ENCODE measurements at regions not wholly inside any gene's neighbourhood (a gene's known extent, or its start where the extent isn't known, plus 50 kb on each side); places are given as distances from the start of the nearest gene placed in this dataset.

GRCh38 chr6:144335311-144335861 lies 50.3 kb downstream of the UTRN start:
- DNase-seq (ENCODE audit: low spot score), result no peak

GRCh38 chr6:144335914-144336313 lies 50.8 kb downstream of the UTRN start:
- DNase-seq (ENCODE audit: low spot score), result no peak

- no peak for DNase-seq (ENCODE audit: low spot score)
Observed at GRCh38 chr6:144336900-144337299, 51.8 kb downstream of the UTRN start.

GRCh38 chr6:144338474-144338873 lies 53.3 kb downstream of the UTRN start:
- DNase-seq (ENCODE audit: low spot score), result no peak

GRCh38 chr6:144338951-144339700 lies 54.0 kb downstream of the UTRN start:
- DNase-seq (ENCODE audit: low spot score), result no peak

GRCh38 chr6:144339859-144340452 lies 54.8 kb downstream of the UTRN start:
- DNase-seq (ENCODE audit: low spot score), result no peak

GRCh38 chr6:144340541-144341371 lies 55.6 kb downstream of the UTRN start:
- DNase-seq (ENCODE audit: low spot score), result no peak

GRCh38 chr6:144341831-144342527 lies 56.8 kb downstream of the UTRN start:
- DNase-seq (ENCODE audit: low spot score), result no peak

- DNase-seq (ENCODE audit: low spot score), result no peak
Observed at GRCh38 chr6:144343701-144344428, 58.7 kb downstream of the UTRN start.

GRCh38 chr6:144344646-144345045 lies 59.5 kb downstream of the UTRN start:
- DNase-seq (ENCODE audit: low spot score), result no peak

- no peak for DNase-seq (ENCODE audit: low spot score)
Observed at GRCh38 chr6:144345451-144345850, 60.3 kb downstream of the UTRN start.

GRCh38 chr6:144346719-144347447 lies 61.7 kb downstream of the UTRN start:
- DNase-seq (ENCODE audit: low spot score), result no peak

- no peak for DNase-seq (ENCODE audit: low spot score)
Observed at GRCh38 chr6:144347448-144347759, 62.3 kb downstream of the UTRN start.

- no peak for DNase-seq (ENCODE audit: low spot score)
Observed at GRCh38 chr6:144347933-144348332, 62.8 kb downstream of the UTRN start.

- DNase-seq (ENCODE audit: low spot score), result no peak
Observed at GRCh38 chr6:144349690-144350527, 64.8 kb downstream of the UTRN start.

- no peak for DNase-seq (ENCODE audit: low spot score)
Observed at GRCh38 chr6:144350528-144350880, 65.4 kb downstream of the UTRN start.

GRCh38 chr6:144351379-144352127 lies 66.4 kb downstream of the UTRN start:
- DNase-seq (ENCODE audit: low spot score), result no peak

GRCh38 chr6:144352331-144352730 lies 67.2 kb downstream of the UTRN start:
- no peak for DNase-seq (ENCODE audit: low spot score)

GRCh38 chr6:144353871-144354314 lies 68.8 kb downstream of the UTRN start:
- DNase-seq (ENCODE audit: low spot score), result no peak
